ENCODE measurements at regions not wholly inside any gene's neighbourhood (a gene's known extent, or its start where the extent isn't known, plus 50 kb on each side); places are given as distances from the start of the nearest gene placed in this dataset.

GRCh38 chr6:6749702-6750491 lies 161.4 kb downstream of the LY86 start:
- TF ChIP-seq POLR2AphosphoS5 (IDR thresholded peaks at IDR 0.05) (peak in 2 of 3 donors; percentile 34 to 65), EP300 (IDR thresholded peaks at IDR 0.05) (no peak)
- Histone ChIP-seq H3K27me3 (no peaks in the 10 kb centered on the region), H3K4me1 (peaks cover 4 to 47% (median 25%) of the 10 kb centered on the region in 4 donors), H3K4me3 (no peak overlapping the region), H3K9me3 (no peaks in the 10 kb centered on the region), H3K27ac (peak overlapping the region in 3 of 5 donors; percentile 52 to 60 (median 58)), H3K36me3 (no peaks in the 10 kb centered on the region)
- intact Hi-C loops (cut with DNase I; ENCODE audit: low total_unique reads): no loop called here
- DNase-seq: peak; percentile 36 to 83
- 53 to 73% (median 64%) methylated on average over 18 to 19 of the region's 19 CpGs for WGBS, 5 donors

GRCh38 chr6:6750594-6751265 lies 162.2 kb downstream of the LY86 start:
- H3K27me3 ChIP-seq: no peaks in the 10 kb centered on the region
- H3K9me3 ChIP-seq: no peaks in the 10 kb centered on the region
- peak overlapping the region in 1 of 5 donors; percentile 30 for H3K27ac ChIP-seq
- TF ChIP-seq EP300 (IDR thresholded peaks at IDR 0.05) (no peak), POLR2AphosphoS5 (IDR thresholded peaks at IDR 0.05) (no peak), CTCF (IDR thresholded peaks at IDR 0.05) (no peak), POLR2A (IDR thresholded peaks at IDR 0.05) (no peak)
- WGBS, 5 donors: 86 to 90% (median 89%) methylated on average over 10 of the region's 10 CpGs
- DNase-seq: no peak
- no peaks in the 10 kb centered on the region for H3K36me3 ChIP-seq
- peaks cover 4 to 47% (median 25%) of the 10 kb centered on the region in 4 donors for H3K4me1 ChIP-seq
- intact Hi-C loops (cut with DNase I; ENCODE audit: low total_unique reads): no loop called here
- no peak overlapping the region for H3K4me3 ChIP-seq

GRCh38 chr6:6751266-6751596 lies 162.7 kb downstream of the LY86 start:
- no peak overlapping the region for H3K4me3 ChIP-seq
- H3K27ac ChIP-seq: no peak overlapping the region
- TF ChIP-seq EP300 (IDR thresholded peaks at IDR 0.05): no peak
- TF ChIP-seq POLR2A (IDR thresholded peaks at IDR 0.05): no peak
- TF ChIP-seq POLR2AphosphoS5 (IDR thresholded peaks at IDR 0.05): no peak
- TF ChIP-seq CTCF (IDR thresholded peaks at IDR 0.05): no peak
- H3K27me3 ChIP-seq: no peaks in the 10 kb centered on the region
- H3K36me3 ChIP-seq: no peaks in the 10 kb centered on the region
- H3K9me3 ChIP-seq: no peaks in the 10 kb centered on the region
- WGBS, 5 donors: 64 to 91% (median 81%) methylated on average over 2 of the region's 2 CpGs
- DNase-seq: no peak
- H3K4me1 ChIP-seq: peaks cover 4 to 47% (median 25%) of the 10 kb centered on the region in 4 donors
- intact Hi-C loops (cut with DNase I; ENCODE audit: low total_unique reads): no loop called here

GRCh38 chr6:6751619-6752023 lies 163.1 kb downstream of the LY86 start:
- Histone ChIP-seq H3K36me3 (no peaks in the 10 kb centered on the region), H3K4me1 (peaks cover 4 to 47% (median 25%) of the 10 kb centered on the region in 4 donors), H3K9me3 (no peaks in the 10 kb centered on the region), H3K27ac (peak overlapping the region in 2 of 5 donors; percentile 5 to 26), H3K27me3 (no peaks in the 10 kb centered on the region), H3K4me3 (no peak overlapping the region)
- TF ChIP-seq POLR2A (IDR thresholded peaks at IDR 0.05) (no peak), POLR2AphosphoS5 (IDR thresholded peaks at IDR 0.05) (no peak), EP300 (IDR thresholded peaks at IDR 0.05) (no peak), CTCF (IDR thresholded peaks at IDR 0.05) (no peak)
- peak in 1 of 2 donors; percentile 75 for DNase-seq
- 38 to 69% (median 59%) methylated on average over 8 of the region's 8 CpGs for WGBS, 5 donors
- intact Hi-C loops (cut with DNase I; ENCODE audit: low total_unique reads): no loop called here

Measured in stomach (tissue), 8 donors.